WERI-Rb-1 (cell line): ENCODE measurements at regions not wholly inside any gene's neighbourhood (a gene's known extent, or its start where the extent isn't known, plus 50 kb on each side); places are given as distances from the start of the nearest gene placed in this dataset.

ENCODE experiments used
- DNase-seq: peaks from one replicate; pipeline ENCODE4 v3.0.0-alpha.2; 2020
- H3K27ac ChIP-seq: fragments of 250-450 bp; sonication (Bioruptor Pico); 2 replicates; pipeline ENCODE4 v1.5.1; 2020; ENCODE audit warnings: mild to moderate bottlenecking, moderate library complexity
- H3K27me3 ChIP-seq: fragments of 250-450 bp; sonication (Bioruptor Pico); 2 replicates; pipeline ENCODE4 v1.5.1; 2021; ENCODE audit warnings: mild to moderate bottlenecking, low read depth, moderate library complexity; ENCODE audit not compliant: insufficient read depth, severe bottlenecking
- H3K36me3 ChIP-seq: fragments of 250-450 bp; sonication (Bioruptor Pico); 2 replicates; pipeline ENCODE4 v1.5.1; 2020; ENCODE audit warnings: mild to moderate bottlenecking, moderate library complexity
- H3K4me3 ChIP-seq: 2 replicates; pipeline ENCODE4 v1.5.1; 2011; ENCODE audit warnings: low read depth, mild to moderate bottlenecking, control low read depth, low read length
- H3K9me3 ChIP-seq: fragments of 250-450 bp; sonication (Bioruptor Pico); 2 replicates; pipeline ENCODE4 v1.5.1; 2021; ENCODE audit warnings: mild to moderate bottlenecking, moderate library complexity; ENCODE audit not compliant: severe bottlenecking
- CTCF ChIP-seq: IDR thresholded peaks from 2 replicates; pipeline ENCODE4 v1.5.1; 2011; ENCODE audit warnings: low read depth, mild to moderate bottlenecking, control low read depth, inconsistent platforms, low read length

- Histone ChIP-seq H3K27ac (no peak overlapping the region), H3K36me3 (no peaks in the 10 kb centered on the region), H3K4me3 (no peak overlapping the region), H3K27me3 (no peaks in the 10 kb centered on the region), H3K9me3 (no peaks in the 10 kb centered on the region)
- no peak for TF ChIP-seq CTCF
- DNase-seq, result no peak
These were observed 397.1 kb upstream of the ZNF804A start for GRCh38 chr2:184201246-184201645.

GRCh38 chr2:184203661-184204060 lies 394.7 kb upstream of the ZNF804A start:
- no peak overlapping the region for H3K27ac ChIP-seq
- no peaks in the 10 kb centered on the region for H3K9me3 ChIP-seq
- H3K27me3 ChIP-seq, result no peaks in the 10 kb centered on the region
- no peaks in the 10 kb centered on the region for H3K36me3 ChIP-seq
- no peak overlapping the region for H3K4me3 ChIP-seq
- DNase-seq, result no peak
- no peak for TF ChIP-seq CTCF

- TF ChIP-seq CTCF, result no peak
- H3K4me3 ChIP-seq, result no peak overlapping the region
- H3K27ac ChIP-seq, result no peak overlapping the region
- H3K9me3 ChIP-seq, result no peaks in the 10 kb centered on the region
- DNase-seq, result no peak
- no peaks in the 10 kb centered on the region for H3K27me3 ChIP-seq
- no peaks in the 10 kb centered on the region for H3K36me3 ChIP-seq
These were observed 393.2 kb upstream of the ZNF804A start for GRCh38 chr2:184205048-184205596.

- no peak for TF ChIP-seq CTCF
These were observed 392.3 kb upstream of the ZNF804A start for GRCh38 chr2:184206045-184206444.

GRCh38 chr2:184210329-184210728 lies 388.0 kb upstream of the ZNF804A start:
- DNase-seq, result no peak
- Histone ChIP-seq H3K36me3 (no peaks in the 10 kb centered on the region), H3K27ac (no peak overlapping the region), H3K4me3 (no peak overlapping the region), H3K9me3 (no peaks in the 10 kb centered on the region), H3K27me3 (no peaks in the 10 kb centered on the region)
- TF ChIP-seq CTCF, result no peak

More at GRCh38 chr2:184206045-184206444, 392.3 kb upstream of the ZNF804A start:
- Histone ChIP-seq H3K27ac (no peak overlapping the region), H3K36me3 (no peaks in the 10 kb centered on the region), H3K9me3 (no peaks in the 10 kb centered on the region), H3K27me3 (no peaks in the 10 kb centered on the region), H3K4me3 (no peak overlapping the region)
- DNase-seq, result no peak

- Histone ChIP-seq H3K36me3 (no peaks in the 10 kb centered on the region), H3K27me3 (no peaks in the 10 kb centered on the region), H3K27ac (no peak overlapping the region), H3K4me3 (no peak overlapping the region), H3K9me3 (no peaks in the 10 kb centered on the region)
- no peak for TF ChIP-seq CTCF
- no peak for DNase-seq
These were observed 382.6 kb upstream of the ZNF804A start for GRCh38 chr2:184215745-184216144.
